Large intestine (tissue), 3 donors: ENCODE measurements at regions not wholly inside any gene's neighbourhood (a gene's known extent, or its start where the extent isn't known, plus 50 kb on each side); places are given as distances from the start of the nearest gene placed in this dataset.
"Not testable (repeated sequence)": the region's sequence is repeated elsewhere in the genome, so short reads cannot be mapped to it uniquely, and the experiment has no call there.

Experiments used
- DNase-seq, 2 donors: peaks; one replicate each; pipeline versions ENCODE4 v3.0.0 to v3.0.0-alpha.2; 2013
- H3K27ac ChIP-seq: one replicate; pipeline ENCODE4 v1.5.1; 2013; ENCODE audit warnings: low read length
- H3K27me3 ChIP-seq: 2 replicates; pipeline ENCODE4 v1.6.1; 2013; ENCODE audit warnings: low read length; ENCODE audit not compliant: control insufficient read depth, insufficient read depth
- H3K36me3 ChIP-seq: 2 replicates; pipeline ENCODE4 v1.6.1; 2013; ENCODE audit warnings: low read length; ENCODE audit not compliant: control insufficient read depth, insufficient read depth
- H3K4me1 ChIP-seq: one replicate; pipeline ENCODE4 v1.6.1; 2013; ENCODE audit warnings: low read length; ENCODE audit not compliant: control insufficient read depth, insufficient read depth
- H3K4me3 ChIP-seq: one replicate; pipeline ENCODE4 v1.5.1; 2013; ENCODE audit warnings: low read length
- H3K9me3 ChIP-seq: one replicate; pipeline ENCODE4 v1.6.1; 2013; ENCODE audit warnings: mild to moderate bottlenecking, low read depth, low read length, moderate library complexity; ENCODE audit not compliant: control insufficient read depth
- WGBS: methylation state at CpG from one replicate; pipeline ENCODE4 v1.1.5; 2013; ENCODE audit warnings: low lambda C conversion rate; ENCODE audit not compliant: insufficient coverage; 5-methylcytosine and 5-hydroxymethylcytosine counted together

- not testable (repeated sequence) for H3K4me3 ChIP-seq, H3K36me3 ChIP-seq, H3K4me1 ChIP-seq, H3K9me3 ChIP-seq, H3K27ac ChIP-seq, H3K27me3 ChIP-seq
- WGBS = no CpG with 5 or more reads among the region's 7 CpGs
- DNase-seq = peak in 1 of 2 donors; percentile 0
Measured at GRCh38 chr17:62242076-62242475, 138.3 kb upstream of the EFCAB3 start.

GRCh38 chr17:62239569-62239968 is 140.8 kb upstream of the EFCAB3 start:
- 33% methylated on average over 1 of the region's 3 CpGs for WGBS
- not testable (repeated sequence) for H3K27me3 ChIP-seq

GRCh38 chr17:62238551-62239338 is 141.6 kb upstream of the EFCAB3 start:
- H3K36me3 ChIP-seq, H3K27me3 ChIP-seq, H3K27ac ChIP-seq, H3K4me1 ChIP-seq, H3K9me3 ChIP-seq, DNase-seq, H3K4me3 ChIP-seq: not testable (repeated sequence)
- no CpG with 5 or more reads among the region's 6 CpGs for WGBS

More at GRCh38 chr17:62239569-62239968, 140.8 kb upstream of the EFCAB3 start:
- H3K4me1 ChIP-seq, DNase-seq, H3K4me3 ChIP-seq, H3K27ac ChIP-seq, H3K36me3 ChIP-seq, H3K9me3 ChIP-seq: not testable (repeated sequence)

GRCh38 chr17:62233822-62234481 is 146.4 kb upstream of the EFCAB3 start:
- 100% methylated on average over 2 of the region's 2 CpGs for WGBS
- not testable (repeated sequence) for H3K9me3 ChIP-seq, H3K27me3 ChIP-seq, H3K4me1 ChIP-seq, H3K4me3 ChIP-seq, H3K27ac ChIP-seq, DNase-seq, H3K36me3 ChIP-seq

- H3K4me1 ChIP-seq, H3K4me3 ChIP-seq, H3K27me3 ChIP-seq, H3K9me3 ChIP-seq, DNase-seq, H3K36me3 ChIP-seq, H3K27ac ChIP-seq: not testable (repeated sequence)
- WGBS = no CpG with 5 or more reads among the region's 5 CpGs
Measured at GRCh38 chr17:62231293-62231692, 149.1 kb upstream of the EFCAB3 start.

GRCh38 chr17:62226610-62227240 is 153.6 kb upstream of the EFCAB3 start:
- H3K4me3 ChIP-seq, H3K27ac ChIP-seq, DNase-seq, H3K27me3 ChIP-seq, H3K9me3 ChIP-seq, H3K36me3 ChIP-seq, H3K4me1 ChIP-seq: not testable (repeated sequence)
- WGBS = no CpG with 5 or more reads among the region's 3 CpGs

GRCh38 chr17:62223585-62223984 is 156.8 kb upstream of the EFCAB3 start:
- not testable (repeated sequence) for H3K27ac ChIP-seq, H3K4me1 ChIP-seq, H3K36me3 ChIP-seq, DNase-seq, H3K4me3 ChIP-seq, H3K27me3 ChIP-seq, H3K9me3 ChIP-seq
- WGBS = no CpG with 5 or more reads among the region's 1 CpG

- 88% methylated on average over 5 of the region's 7 CpGs for WGBS
- no peak for DNase-seq
Measured at GRCh38 chr17:62219221-62219899, 154.3 kb upstream of the MED13 start.

GRCh38 chr17:62216847-62217246 is 151.8 kb upstream of the MED13 start:
- H3K27me3 ChIP-seq = no peaks in the 10 kb centered on the region
- WGBS = no CpG with 5 or more reads among the region's 8 CpGs
- H3K9me3 ChIP-seq = no peaks in the 10 kb centered on the region
- no peak overlapping the region for H3K4me3 ChIP-seq
- no peaks in the 10 kb centered on the region for H3K36me3 ChIP-seq
- H3K27ac ChIP-seq = no peak overlapping the region
- no peak for DNase-seq
- no peaks in the 10 kb centered on the region for H3K4me1 ChIP-seq

More at GRCh38 chr17:62219221-62219899, 154.3 kb upstream of the MED13 start:
- no peaks in the 10 kb centered on the region for H3K27me3 ChIP-seq
- H3K36me3 ChIP-seq = no peaks in the 10 kb centered on the region
- no peaks in the 10 kb centered on the region for H3K9me3 ChIP-seq
- no peak overlapping the region for H3K27ac ChIP-seq
- no peak overlapping the region for H3K4me3 ChIP-seq
- H3K4me1 ChIP-seq = no peaks in the 10 kb centered on the region

- DNase-seq, H3K4me3 ChIP-seq, H3K27ac ChIP-seq, H3K27me3 ChIP-seq, H3K36me3 ChIP-seq, H3K9me3 ChIP-seq, H3K4me1 ChIP-seq: not testable (repeated sequence)
- WGBS = 80% methylated on average over 1 of the region's 6 CpGs
Measured at GRCh38 chr17:62215891-62216290, 150.8 kb upstream of the MED13 start.
